ENCODE measurements at regions not wholly inside any gene's neighbourhood (a gene's known extent, or its start where the extent isn't known, plus 50 kb on each side); places are given as distances from the start of the nearest gene placed in this dataset.

DNA sequence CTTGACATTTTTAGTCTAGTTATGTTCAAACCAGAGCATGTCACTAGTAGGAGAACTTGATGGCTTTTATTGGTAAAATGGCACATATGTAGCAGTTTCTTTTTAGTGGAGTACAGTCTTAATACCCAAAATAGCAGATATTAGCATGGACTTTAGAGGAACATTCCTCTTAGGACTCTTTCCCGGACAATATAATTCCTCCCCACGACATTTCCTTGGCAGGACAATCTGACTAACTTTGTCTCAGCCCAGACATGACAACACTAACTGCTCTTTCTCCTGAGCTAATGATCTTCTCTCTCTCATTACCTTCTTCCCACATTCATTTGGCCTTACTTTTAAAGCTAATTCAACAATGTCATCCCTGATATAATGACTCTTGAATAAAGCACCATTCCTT lies 62.5 kb downstream of the ADAMTS1 start:
- DNase-seq (ENCODE audit: low spot score), result no peak
- ChIA-PET CTCF (interaction anchor here (1.4 kb wide), 1 partner anchor 23 kb away, joined by 3 read pairs; no protein-coding TSS in a partner anchor), POLR2A (no interaction called here)
- Mint-ChIP-seq H3K4me1 (no peaks in the 10 kb centered on the region), H3K36me3 (0 out of 2 replicates have a peak, but pooled peaks cover 2% of the 10 kb centered on the region), H3K27ac (no peak overlapping the region), H3K4me3 (no peak overlapping the region), H3K9me3 (peaks cover 11% of the 10 kb centered on the region), H3K27me3 (ENCODE audit: low read depth) (no peaks in the 10 kb centered on the region)
- TF ChIP-seq, protein P1, sequence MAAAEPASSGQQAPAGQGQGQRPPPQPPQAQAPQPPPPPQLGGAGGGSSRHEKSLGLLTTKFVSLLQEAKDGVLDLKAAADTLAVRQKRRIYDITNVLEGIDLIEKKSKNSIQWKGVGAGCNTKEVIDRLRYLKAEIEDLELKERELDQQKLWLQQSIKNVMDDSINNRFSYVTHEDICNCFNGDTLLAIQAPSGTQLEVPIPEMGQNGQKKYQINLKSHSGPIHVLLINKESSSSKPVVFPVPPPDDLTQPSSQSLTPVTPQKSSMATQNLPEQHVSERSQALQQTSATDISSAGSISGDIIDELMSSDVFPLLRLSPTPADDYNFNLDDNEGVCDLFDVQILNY (CRISPR knock-in tag; IDR thresholded peaks at IDR 0.05), result no peak
- TF ChIP-seq, protein P2, sequence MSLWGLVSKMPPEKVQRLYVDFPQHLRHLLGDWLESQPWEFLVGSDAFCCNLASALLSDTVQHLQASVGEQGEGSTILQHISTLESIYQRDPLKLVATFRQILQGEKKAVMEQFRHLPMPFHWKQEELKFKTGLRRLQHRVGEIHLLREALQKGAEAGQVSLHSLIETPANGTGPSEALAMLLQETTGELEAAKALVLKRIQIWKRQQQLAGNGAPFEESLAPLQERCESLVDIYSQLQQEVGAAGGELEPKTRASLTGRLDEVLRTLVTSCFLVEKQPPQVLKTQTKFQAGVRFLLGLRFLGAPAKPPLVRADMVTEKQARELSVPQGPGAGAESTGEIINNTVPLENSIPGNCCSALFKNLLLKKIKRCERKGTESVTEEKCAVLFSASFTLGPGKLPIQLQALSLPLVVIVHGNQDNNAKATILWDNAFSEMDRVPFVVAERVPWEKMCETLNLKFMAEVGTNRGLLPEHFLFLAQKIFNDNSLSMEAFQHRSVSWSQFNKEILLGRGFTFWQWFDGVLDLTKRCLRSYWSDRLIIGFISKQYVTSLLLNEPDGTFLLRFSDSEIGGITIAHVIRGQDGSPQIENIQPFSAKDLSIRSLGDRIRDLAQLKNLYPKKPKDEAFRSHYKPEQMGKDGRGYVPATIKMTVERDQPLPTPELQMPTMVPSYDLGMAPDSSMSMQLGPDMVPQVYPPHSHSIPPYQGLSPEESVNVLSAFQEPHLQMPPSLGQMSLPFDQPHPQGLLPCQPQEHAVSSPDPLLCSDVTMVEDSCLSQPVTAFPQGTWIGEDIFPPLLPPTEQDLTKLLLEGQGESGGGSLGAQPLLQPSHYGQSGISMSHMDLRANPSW (CRISPR knock-in tag; conservative IDR thresholded peaks at IDR 0.05; ENCODE audit: low read depth), result no peak
- TF ChIP-seq ATF1 (CRISPR knock-in tag; IDR thresholded peaks at IDR 0.05), result no peak
- TF ChIP-seq, protein P3, sequence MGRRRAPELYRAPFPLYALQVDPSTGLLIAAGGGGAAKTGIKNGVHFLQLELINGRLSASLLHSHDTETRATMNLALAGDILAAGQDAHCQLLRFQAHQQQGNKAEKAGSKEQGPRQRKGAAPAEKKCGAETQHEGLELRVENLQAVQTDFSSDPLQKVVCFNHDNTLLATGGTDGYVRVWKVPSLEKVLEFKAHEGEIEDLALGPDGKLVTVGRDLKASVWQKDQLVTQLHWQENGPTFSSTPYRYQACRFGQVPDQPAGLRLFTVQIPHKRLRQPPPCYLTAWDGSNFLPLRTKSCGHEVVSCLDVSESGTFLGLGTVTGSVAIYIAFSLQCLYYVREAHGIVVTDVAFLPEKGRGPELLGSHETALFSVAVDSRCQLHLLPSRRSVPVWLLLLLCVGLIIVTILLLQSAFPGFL (CRISPR knock-in tag; IDR thresholded peaks at IDR 0.05; ENCODE audit: borderline replicate concordance), result no peak
- no peak for TF ChIP-seq NR1H2 (CRISPR knock-in tag; IDR thresholded peaks at IDR 0.05)
- TF ChIP-seq ZNF263 (CRISPR knock-in tag; IDR thresholded peaks at IDR 0.05; ENCODE audit: low read depth), result no peak
- TF ChIP-seq SMAD3 (CRISPR knock-in tag; IDR thresholded peaks at IDR 0.05; ENCODE audit: borderline replicate concordance), result no peak
- no peak for TF ChIP-seq JAZF1 (CRISPR knock-in tag; IDR thresholded peaks at IDR 0.05)
- TF ChIP-seq FOXP1 (CRISPR knock-in tag; IDR thresholded peaks at IDR 0.05; ENCODE audit: borderline replicate concordance), result no peak
- no peak for TF ChIP-seq SOX15 (CRISPR knock-in tag; IDR thresholded peaks at IDR 0.05)
- no peak for TF ChIP-seq SP1 (CRISPR knock-in tag; conservative IDR thresholded peaks at IDR 0.05)
- no peak for TF ChIP-seq GRHL2 (CRISPR knock-in tag; IDR thresholded peaks at IDR 0.05; ENCODE audit: insufficient replicate concordance, severe bottlenecking)
- no peak for TF ChIP-seq CBFB (CRISPR knock-in tag; IDR thresholded peaks at IDR 0.05; ENCODE audit: low read depth)
- TF ChIP-seq TCF7 (CRISPR knock-in tag; IDR thresholded peaks at IDR 0.05; ENCODE audit: low read depth), result no peak
- ATAC-seq, result no peak

DNA sequence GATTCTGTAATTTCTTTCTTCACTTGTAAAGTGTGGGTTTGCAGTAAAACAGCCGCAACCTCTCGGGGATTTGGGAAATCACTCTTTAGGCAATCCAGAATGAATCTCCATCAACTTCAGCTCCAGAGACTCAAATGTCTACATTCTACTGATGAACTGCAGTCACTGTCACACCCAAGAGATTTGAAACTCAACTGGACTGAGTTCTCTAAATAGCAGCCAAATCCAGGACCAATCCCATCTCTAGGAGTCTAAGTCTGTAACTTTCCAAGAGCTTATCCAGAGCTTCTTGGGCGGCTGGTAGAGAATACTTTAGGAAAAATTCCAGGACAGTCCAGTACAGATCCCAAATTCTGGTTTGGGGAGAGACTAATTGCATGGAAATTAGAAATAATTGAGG lies 62.9 kb downstream of the ADAMTS1 start:
- TF ChIP-seq, protein P4, sequence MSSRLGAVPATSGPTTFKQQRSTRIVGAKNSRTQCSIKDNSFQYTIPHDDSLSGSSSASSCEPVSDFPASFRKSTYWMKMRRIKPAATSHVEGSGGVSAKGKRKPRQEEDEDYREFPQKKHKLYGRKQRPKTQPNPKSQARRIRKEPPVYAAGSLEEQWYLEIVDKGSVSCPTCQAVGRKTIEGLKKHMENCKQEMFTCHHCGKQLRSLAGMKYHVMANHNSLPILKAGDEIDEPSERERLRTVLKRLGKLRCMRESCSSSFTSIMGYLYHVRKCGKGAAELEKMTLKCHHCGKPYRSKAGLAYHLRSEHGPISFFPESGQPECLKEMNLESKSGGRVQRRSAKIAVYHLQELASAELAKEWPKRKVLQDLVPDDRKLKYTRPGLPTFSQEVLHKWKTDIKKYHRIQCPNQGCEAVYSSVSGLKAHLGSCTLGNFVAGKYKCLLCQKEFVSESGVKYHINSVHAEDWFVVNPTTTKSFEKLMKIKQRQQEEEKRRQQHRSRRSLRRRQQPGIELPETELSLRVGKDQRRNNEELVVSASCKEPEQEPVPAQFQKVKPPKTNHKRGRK (CRISPR knock-in tag; IDR thresholded peaks at IDR 0.05; ENCODE audit: borderline replicate concordance), result no peak
- TF ChIP-seq ZNF232 (CRISPR knock-in tag; IDR thresholded peaks at IDR 0.05) (no peak), EMX1 (CRISPR knock-in tag; IDR thresholded peaks at IDR 0.05) (no peak), KAT7 (CRISPR knock-in tag; IDR thresholded peaks at IDR 0.05; ENCODE audit: borderline replicate concordance) (no peak), RORB (CRISPR knock-in tag; IDR thresholded peaks at IDR 0.05) (no peak), NFATC4 (CRISPR knock-in tag; IDR thresholded peaks at IDR 0.05) (no peak), ZNF671 (CRISPR knock-in tag; IDR thresholded peaks at IDR 0.05) (no peak)
- TF ChIP-seq, protein P5, sequence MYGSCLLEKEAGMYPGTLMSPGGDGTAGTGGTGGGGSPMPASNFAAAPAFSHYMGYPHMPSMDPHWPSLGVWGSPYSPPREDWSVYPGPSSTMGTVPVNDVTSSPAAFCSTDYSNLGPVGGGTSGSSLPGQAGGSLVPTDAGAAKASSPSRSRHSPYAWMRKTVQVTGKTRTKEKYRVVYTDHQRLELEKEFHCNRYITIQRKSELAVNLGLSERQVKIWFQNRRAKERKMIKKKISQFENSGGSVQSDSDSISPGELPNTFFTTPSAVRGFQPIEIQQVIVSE (CRISPR knock-in tag; IDR thresholded peaks at IDR 0.05; ENCODE audit: borderline replicate concordance), result no peak
- TF ChIP-seq, protein P6, sequence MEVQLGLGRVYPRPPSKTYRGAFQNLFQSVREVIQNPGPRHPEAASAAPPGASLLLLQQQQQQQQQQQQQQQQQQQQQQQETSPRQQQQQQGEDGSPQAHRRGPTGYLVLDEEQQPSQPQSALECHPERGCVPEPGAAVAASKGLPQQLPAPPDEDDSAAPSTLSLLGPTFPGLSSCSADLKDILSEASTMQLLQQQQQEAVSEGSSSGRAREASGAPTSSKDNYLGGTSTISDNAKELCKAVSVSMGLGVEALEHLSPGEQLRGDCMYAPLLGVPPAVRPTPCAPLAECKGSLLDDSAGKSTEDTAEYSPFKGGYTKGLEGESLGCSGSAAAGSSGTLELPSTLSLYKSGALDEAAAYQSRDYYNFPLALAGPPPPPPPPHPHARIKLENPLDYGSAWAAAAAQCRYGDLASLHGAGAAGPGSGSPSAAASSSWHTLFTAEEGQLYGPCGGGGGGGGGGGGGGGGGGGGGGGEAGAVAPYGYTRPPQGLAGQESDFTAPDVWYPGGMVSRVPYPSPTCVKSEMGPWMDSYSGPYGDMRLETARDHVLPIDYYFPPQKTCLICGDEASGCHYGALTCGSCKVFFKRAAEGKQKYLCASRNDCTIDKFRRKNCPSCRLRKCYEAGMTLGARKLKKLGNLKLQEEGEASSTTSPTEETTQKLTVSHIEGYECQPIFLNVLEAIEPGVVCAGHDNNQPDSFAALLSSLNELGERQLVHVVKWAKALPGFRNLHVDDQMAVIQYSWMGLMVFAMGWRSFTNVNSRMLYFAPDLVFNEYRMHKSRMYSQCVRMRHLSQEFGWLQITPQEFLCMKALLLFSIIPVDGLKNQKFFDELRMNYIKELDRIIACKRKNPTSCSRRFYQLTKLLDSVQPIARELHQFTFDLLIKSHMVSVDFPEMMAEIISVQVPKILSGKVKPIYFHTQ (CRISPR knock-in tag; IDR thresholded peaks at IDR 0.05), result no peak
- no peak overlapping the region for H3K27ac Mint-ChIP-seq
- H3K4me3 Mint-ChIP-seq, result no peak overlapping the region
- no peaks in the 10 kb centered on the region for H3K4me1 Mint-ChIP-seq
- no peaks in the 10 kb centered on the region for H3K27me3 Mint-ChIP-seq (ENCODE audit: low read depth)
- no peak for ATAC-seq
- POLR2A ChIA-PET, result no interaction called here
- CTCF ChIA-PET, result interaction anchor here (1.4 kb wide), 1 partner anchor 22 kb away, joined by 3 read pairs; no protein-coding TSS in a partner anchor
- H3K9me3 Mint-ChIP-seq, result peaks cover 11% of the 10 kb centered on the region
- H3K36me3 Mint-ChIP-seq, result 0 out of 2 replicates have a peak, but pooled peaks cover 2% of the 10 kb centered on the region
- DNase-seq (ENCODE audit: low spot score), result no peak
